Mammary epithelial cell (primary cell): ENCODE measurements at regions not wholly inside any gene's neighbourhood (a gene's known extent, or its start where the extent isn't known, plus 50 kb on each side); places are given as distances from the start of the nearest gene placed in this dataset.

Source experiments
- CTCF ChIP-seq, 2 donors: IDR thresholded peaks in 1 of 2; conservative IDR thresholded peaks in 1 of 2; 2 replicates each; pipeline ENCODE4 v1.5.1; 2011 to 2012; ENCODE audit warnings: inconsistent platforms in 2 of 2, low read length in 2 of 2, mild to moderate bottlenecking in 2 of 2, control low read depth in 1 of 2, low read depth in 1 of 2; ENCODE audit not compliant: insufficient read depth in 1 of 2; ENCODE audit errors: extremely low read depth in 1 of 2
- EZH2 ChIP-seq: IDR thresholded peaks from 2 replicates; pipeline ENCODE4 v1.6.1; 2012; ENCODE audit warnings: low read length, inconsistent platforms, borderline replicate concordance

GRCh38 chr2:185502351-185502750 is 236.3 kb upstream of the FSIP2 start:
- TF ChIP-seq EZH2 (no peak), CTCF (conservative IDR thresholded peaks at IDR 0.05 in 1 of 2, IDR thresholded peaks at IDR 0.05 in 1 of 2; ENCODE audit: extremely low read depth in 1 of 2, insufficient read depth in 1 of 2, low read depth in 1 of 2, low read length in 2 of 2) (no peak)
